Thyroid gland (tissue), 4 donors: ENCODE measurements at regions not wholly inside any gene's neighbourhood (a gene's known extent, or its start where the extent isn't known, plus 50 kb on each side); places are given as distances from the start of the nearest gene placed in this dataset.
A peak's percentile ranks its signal among the peaks of the same experiment; 100 is the strongest.

Source experiments
- POLR2A ChIP-seq, 2 donors: fragments of 450-650 bp; IDR thresholded peaks; one replicate each; pipeline ENCODE4 v1.6.1; 2017; ENCODE audit warnings: antibody characterized with exemption in 2 of 2, mild to moderate bottlenecking in 2 of 2, moderate library complexity in 1 of 2
- TF ChIP-seq, protein P1 (sequence below), 6 experiments: fragments of 200-600 bp in 3 of 6; fragments of 450-650 bp in 3 of 6; sonication (generic) in 3 of 6; IDR thresholded peaks; one replicate each; pipeline ENCODE4 v1.5.1; 2016 to 2019; ENCODE audit warnings: antibody characterized with exemption in 6 of 6, mild to moderate bottlenecking in 2 of 6, inconsistent platforms in 1 of 6, moderate library complexity in 1 of 6

DNA sequence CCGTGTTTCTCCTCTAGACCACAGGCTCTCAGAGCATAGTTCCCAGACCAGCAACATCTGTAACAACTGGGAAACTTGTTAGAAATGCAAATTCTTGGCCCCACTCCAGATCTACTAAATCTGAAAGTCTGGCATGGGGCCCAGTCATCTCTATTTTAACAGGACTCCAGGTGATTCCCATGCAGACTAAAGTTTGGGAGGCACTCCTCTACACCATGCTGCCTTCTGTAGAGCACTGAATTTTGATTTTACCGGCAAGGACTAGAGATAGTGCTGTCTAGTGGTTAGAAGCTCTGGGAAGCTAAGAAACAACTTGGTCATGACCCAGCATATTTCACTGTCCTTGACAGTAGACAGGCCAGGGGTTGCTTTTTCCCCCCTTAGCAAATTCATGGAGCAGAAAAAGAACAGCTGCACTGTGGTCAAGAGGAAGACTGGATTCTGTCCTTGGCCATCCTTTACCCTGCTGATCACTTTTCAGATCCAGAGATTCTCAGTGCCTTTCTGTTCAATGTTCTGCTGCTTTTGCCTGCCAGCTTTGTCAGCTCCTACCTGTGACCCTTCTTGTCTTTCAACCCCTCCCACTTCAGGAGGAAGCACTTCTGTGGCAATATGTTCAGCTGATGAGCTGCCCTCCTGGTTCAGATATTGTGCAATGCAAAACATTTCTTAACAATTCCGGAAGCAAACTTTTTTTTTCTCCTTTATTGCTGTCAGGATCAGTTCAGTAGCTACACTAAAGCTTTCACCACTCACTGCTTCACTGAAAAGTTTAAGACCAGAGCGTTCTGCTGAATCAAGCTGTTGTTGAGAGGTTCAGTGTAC lies 133.8 kb upstream of the NUDT4 start:
- TF ChIP-seq POLR2A (IDR thresholded peaks at IDR 0.05), result peak in 1 of 2 donors; percentile 24
- TF ChIP-seq, protein P1, sequence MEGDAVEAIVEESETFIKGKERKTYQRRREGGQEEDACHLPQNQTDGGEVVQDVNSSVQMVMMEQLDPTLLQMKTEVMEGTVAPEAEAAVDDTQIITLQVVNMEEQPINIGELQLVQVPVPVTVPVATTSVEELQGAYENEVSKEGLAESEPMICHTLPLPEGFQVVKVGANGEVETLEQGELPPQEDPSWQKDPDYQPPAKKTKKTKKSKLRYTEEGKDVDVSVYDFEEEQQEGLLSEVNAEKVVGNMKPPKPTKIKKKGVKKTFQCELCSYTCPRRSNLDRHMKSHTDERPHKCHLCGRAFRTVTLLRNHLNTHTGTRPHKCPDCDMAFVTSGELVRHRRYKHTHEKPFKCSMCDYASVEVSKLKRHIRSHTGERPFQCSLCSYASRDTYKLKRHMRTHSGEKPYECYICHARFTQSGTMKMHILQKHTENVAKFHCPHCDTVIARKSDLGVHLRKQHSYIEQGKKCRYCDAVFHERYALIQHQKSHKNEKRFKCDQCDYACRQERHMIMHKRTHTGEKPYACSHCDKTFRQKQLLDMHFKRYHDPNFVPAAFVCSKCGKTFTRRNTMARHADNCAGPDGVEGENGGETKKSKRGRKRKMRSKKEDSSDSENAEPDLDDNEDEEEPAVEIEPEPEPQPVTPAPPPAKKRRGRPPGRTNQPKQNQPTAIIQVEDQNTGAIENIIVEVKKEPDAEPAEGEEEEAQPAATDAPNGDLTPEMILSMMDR (IDR thresholded peaks at IDR 0.05), result no peak
